K562 (cell line): ENCODE measurements at regions not wholly inside any gene's neighbourhood (a gene's known extent, or its start where the extent isn't known, plus 50 kb on each side); places are given as distances from the start of the nearest gene placed in this dataset.

Experiments
- CTCF ChIP-seq, 3 experiments: IDR thresholded peaks in 2 of 3; conservative IDR thresholded peaks in 1 of 3; 2 replicates each; pipeline ENCODE4 v1.5.1; 2011 to 2012; ENCODE audit warnings: low read length in 3 of 3, mild to moderate bottlenecking in 3 of 3, control low read depth in 2 of 3, improper control_type of control experiment in 1 of 3, inconsistent platforms in 1 of 3, low read depth in 1 of 3, mixed read lengths in 1 of 3, moderate library complexity in 1 of 3; ENCODE audit not compliant: insufficient read depth in 2 of 3
- JUND ChIP-seq, 2 experiments: IDR thresholded peaks; 2 replicates in 1 of 2; 3 replicates in 1 of 2; pipeline ENCODE4 v1.6.1; 2011; ENCODE audit warnings: borderline replicate concordance in 2 of 2, low read depth in 2 of 2, low read length in 2 of 2, improper control_type of control experiment in 1 of 2, missing biosample characterization in 1 of 2, missing genetic modification characterization in 1 of 2, missing genetic modification reagents in 1 of 2
- RBBP5 ChIP-seq: fragments of 200-600 bp; sonication (generic); IDR thresholded peaks from 2 replicates; pipeline ENCODE4 v1.6.1; 2012; ENCODE audit warnings: borderline replicate concordance, mild to moderate bottlenecking, low read length, control low read depth, inconsistent platforms; ENCODE audit not compliant: insufficient read depth, poor library complexity, severe bottlenecking
- SIN3A ChIP-seq, 2 experiments: fragments of 150-350 bp in 1 of 2; IDR thresholded peaks; 2 replicates each; pipeline ENCODE4 v1.6.1; 2011 to 2016; ENCODE audit warnings: borderline replicate concordance in 2 of 2, low read depth in 2 of 2, low read length in 2 of 2, mild to moderate bottlenecking in 2 of 2, moderate library complexity in 2 of 2; ENCODE audit not compliant: control insufficient read depth in 1 of 2
- SMAD3 ChIP-seq: fragments of 450-650 bp; formaldehyde crosslinking; conservative IDR thresholded peaks from 2 replicates; pipeline ENCODE4 v1.4.0; 2020; ENCODE audit warnings: mild to moderate bottlenecking
- ZFP36 ChIP-seq: fragments of 150-350 bp; IDR thresholded peaks from 2 replicates; pipeline ENCODE4 v1.6.1; 2018; ENCODE audit warnings: low read length, low read depth; ENCODE audit not compliant: partially characterized antibody

- TF ChIP-seq SIN3A (IDR thresholded peaks at IDR 0.05; ENCODE audit: borderline replicate concordance in 2 of 2, control insufficient read depth in 1 of 2, low read depth in 2 of 2, low read length in 2 of 2) (no peak), CTCF (IDR thresholded peaks at IDR 0.05 in 2 of 3, conservative IDR thresholded peaks at IDR 0.05 in 1 of 3; ENCODE audit: insufficient read depth in 2 of 3, low read depth in 1 of 3, low read length in 3 of 3) (no peak), ZFP36 (no peak), JUND (IDR thresholded peaks at IDR 0.05; ENCODE audit: borderline replicate concordance, low read depth, low read length) (no peak), JUND (tag; IDR thresholded peaks at IDR 0.05; ENCODE audit: borderline replicate concordance, low read depth, low read length) (no peak), RBBP5 (no peak), SMAD3 (no peak)
Observed at GRCh38 chr5:117779171-117779570, 1204.5 kb upstream of the SEMA6A start.
